Aorta (tissue), 5 donors: ENCODE measurements at regions not wholly inside any gene's neighbourhood (a gene's known extent, or its start where the extent isn't known, plus 50 kb on each side); places are given as distances from the start of the nearest gene placed in this dataset.

ENCODE experiments used
- ATAC-seq: fragments of 200-7000 bp; cut with Tn5 transposase; one replicate; pipeline ENCODE4 v1.9.1; 2022; ENCODE audit warnings: moderate library complexity; ENCODE audit not compliant: low FRiP score
- DNase-seq, 2 donors: peaks; one replicate each; pipeline ENCODE4 v3.0.0-alpha.2; 2020
- H3K27ac ChIP-seq, 2 donors: one replicate each; pipeline ENCODE4 v1.5.1; 2013; ENCODE audit warnings: low read length in 2 of 2, mild to moderate bottlenecking in 2 of 2, moderate library complexity in 2 of 2, control low read depth in 1 of 2, inconsistent platforms in 1 of 2, low read depth in 1 of 2
- H3K27me3 ChIP-seq, 2 donors: one replicate each; pipeline ENCODE4 v1.6.1; 2013; ENCODE audit warnings: control low read depth in 1 of 2, low read length in 1 of 2, mild to moderate bottlenecking in 1 of 2, moderate library complexity in 1 of 2; ENCODE audit not compliant: insufficient read depth in 2 of 2, control insufficient read depth in 1 of 2
- H3K36me3 ChIP-seq, 2 donors: one replicate each; pipeline ENCODE4 v1.6.1; 2013; ENCODE audit warnings: control low read depth in 1 of 2, low read length in 1 of 2, mild to moderate bottlenecking in 1 of 2; ENCODE audit not compliant: insufficient read depth in 2 of 2, control insufficient read depth in 1 of 2
- H3K4me1 ChIP-seq, 2 donors: one replicate each; pipeline ENCODE4 v1.6.1; 2013; ENCODE audit warnings: low read length in 2 of 2, control low read depth in 1 of 2, mild to moderate bottlenecking in 1 of 2, moderate library complexity in 1 of 2; ENCODE audit not compliant: insufficient read depth in 2 of 2, control insufficient read depth in 1 of 2
- H3K4me3 ChIP-seq, 2 donors: one replicate each; pipeline ENCODE4 v1.5.1; 2013; ENCODE audit warnings: low read length in 2 of 2, control low read depth in 1 of 2, mild to moderate bottlenecking in 1 of 2
- H3K9me3 ChIP-seq: one replicate; pipeline ENCODE4 v1.6.1; 2013; ENCODE audit warnings: mild to moderate bottlenecking, low read length; ENCODE audit not compliant: control insufficient read depth
- WGBS, 2 donors: extraction: QIAGEN DNeasy Blood & Tissue Kit; methylation state at CpG; one replicate each; pipeline ENCODE4 v1.1.7; 2013; 5-methylcytosine and 5-hydroxymethylcytosine counted together
- intact Hi-C, 2 donors: fragments of 100-400 bp; cut with DNase I; formaldehyde crosslinking; loops; one replicate each; pipeline versions ENCODE4 v1.14.2 to v1.15.0; 2022
- donor health status: healthy with polysubstance abuse.
- donor health status: Bipolar disorder and iron deficiency.
- donor health status: DM: no; HTN: no; CAD: no.
- donor health status: DM: no; HTN: no; CAD: no.
- donor health status: DM: yes; HTN: yes; CAD: no.

DNA sequence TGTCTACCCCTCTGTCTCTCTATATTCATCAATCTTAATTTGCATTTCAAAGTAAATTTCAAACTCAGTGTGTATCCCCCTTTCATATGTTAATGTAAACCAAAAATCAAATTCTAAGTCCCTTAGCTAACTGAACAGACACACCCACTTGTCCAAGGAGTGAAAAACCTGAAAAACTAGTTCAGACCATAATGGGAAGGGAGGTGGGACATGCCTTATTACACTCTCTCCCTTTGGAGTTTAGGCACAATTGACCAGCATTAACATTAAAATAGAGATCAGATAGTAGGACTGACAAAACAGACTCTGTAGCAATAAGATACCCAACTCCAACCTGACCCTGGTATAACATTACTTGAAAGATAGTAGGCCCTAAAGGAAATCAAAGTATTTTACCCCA lies 247.7 kb upstream of the GADL1 start:
- H3K27ac ChIP-seq, result no peak overlapping the region
- H3K36me3 ChIP-seq, result no peaks in the 10 kb centered on the region
- no peaks in the 10 kb centered on the region for H3K27me3 ChIP-seq
- DNase-seq (no peak), ATAC-seq (no peak)
- no peak overlapping the region for H3K4me3 ChIP-seq
- intact Hi-C loops, result no loop called here
- H3K9me3 ChIP-seq, result no peaks in the 10 kb centered on the region
- no peaks in the 10 kb centered on the region for H3K4me1 ChIP-seq

DNA sequence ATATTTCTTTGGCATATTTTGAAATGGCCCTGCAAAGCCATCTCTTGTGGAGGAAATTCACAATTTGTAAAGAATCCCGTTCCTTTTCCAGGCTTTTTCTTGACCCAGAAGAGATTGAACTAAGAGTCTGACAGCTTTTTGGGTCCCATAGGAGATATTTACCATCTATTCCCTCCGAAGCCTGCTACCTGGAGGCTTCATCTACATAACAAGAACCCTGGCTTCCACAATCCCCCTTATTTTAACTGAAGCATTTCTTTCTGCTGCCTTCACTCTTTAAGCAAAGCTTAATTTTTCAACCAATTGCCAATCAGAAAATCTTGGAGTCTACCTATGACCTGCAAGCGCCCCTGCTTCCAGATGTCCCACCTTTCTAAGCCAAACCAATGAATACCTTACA lies 248.1 kb upstream of the GADL1 start:
- no peak for DNase-seq
- 93 to 95% methylated on average over 3 of the region's 3 CpGs for whole genome bisulfite sequencing, 2 donors
- no peaks in the 10 kb centered on the region for H3K4me1 ChIP-seq
- H3K27me3 ChIP-seq, result no peaks in the 10 kb centered on the region
- H3K9me3 ChIP-seq, result no peaks in the 10 kb centered on the region
- H3K27ac ChIP-seq, result no peak overlapping the region
- no peaks in the 10 kb centered on the region for H3K36me3 ChIP-seq
- intact Hi-C loops, result no loop called here
- ATAC-seq, result no peak
- H3K4me3 ChIP-seq, result no peak overlapping the region

DNA sequence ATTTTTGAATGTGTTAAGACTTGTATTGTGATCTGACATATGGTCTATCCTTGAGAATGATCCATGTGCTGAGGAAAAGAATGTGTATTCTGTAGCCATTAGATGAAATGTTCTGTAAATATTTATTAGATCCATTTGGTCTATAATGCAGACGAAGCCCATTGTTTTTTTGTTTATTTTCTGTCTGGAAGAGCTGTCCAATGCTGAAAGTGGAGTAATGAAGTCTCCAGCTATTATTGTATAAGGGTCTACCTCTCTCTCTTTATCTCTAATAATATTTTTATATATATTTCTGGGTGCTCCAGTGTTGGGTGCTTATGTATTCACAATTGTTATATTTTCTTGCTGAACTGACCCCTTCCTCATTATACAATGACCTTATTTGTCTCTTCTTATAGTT lies 250.6 kb upstream of the GADL1 start:
- Histone ChIP-seq H3K4me3 (no peak overlapping the region), H3K27ac (no peak overlapping the region), H3K9me3 (no peaks in the 10 kb centered on the region), H3K27me3 (no peaks in the 10 kb centered on the region), H3K36me3 (no peaks in the 10 kb centered on the region), H3K4me1 (no peaks in the 10 kb centered on the region)
- ATAC-seq (no peak), DNase-seq (no peak)
- 40 to 51% methylated on average over 1 of the region's 1 CpG for WGBS, 2 donors
- intact Hi-C loops, result no loop called here

DNA sequence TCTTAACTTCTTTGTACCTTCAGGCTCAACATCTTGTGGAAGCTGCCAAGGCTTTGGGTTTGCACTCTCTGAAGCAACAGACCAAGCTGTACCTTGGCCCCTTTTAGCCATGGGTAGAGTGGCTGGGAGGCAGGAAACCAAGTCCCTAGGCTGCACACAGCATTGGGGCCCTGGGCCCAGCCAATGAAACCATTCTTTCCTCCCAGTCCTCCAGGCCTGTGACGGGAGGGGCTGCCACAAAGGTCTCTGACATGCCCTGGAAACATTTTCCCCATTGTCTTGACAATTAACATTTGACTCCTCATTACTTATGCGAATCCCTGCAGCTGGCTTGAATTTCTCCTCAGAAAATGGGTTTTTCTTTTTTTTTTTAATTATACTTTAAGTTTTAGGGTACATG lies 253.1 kb upstream of the GADL1 start:
- Histone ChIP-seq H3K27me3 (no peaks in the 10 kb centered on the region), H3K27ac (no peak overlapping the region), H3K36me3 (no peaks in the 10 kb centered on the region), H3K4me1 (no peaks in the 10 kb centered on the region), H3K9me3 (no peaks in the 10 kb centered on the region), H3K4me3 (no peak overlapping the region)
- ATAC-seq (no peak), DNase-seq (no peak)
- 94 to 98% methylated on average over 2 of the region's 2 CpGs for WGBS, 2 donors
- intact Hi-C loops, result no loop called here

GRCh38 chr3:31157047-31157694 lies 262.7 kb upstream of the GADL1 start:
- 71 to 81% methylated on average over 8 of the region's 8 CpGs for WGBS, 2 donors

DNA sequence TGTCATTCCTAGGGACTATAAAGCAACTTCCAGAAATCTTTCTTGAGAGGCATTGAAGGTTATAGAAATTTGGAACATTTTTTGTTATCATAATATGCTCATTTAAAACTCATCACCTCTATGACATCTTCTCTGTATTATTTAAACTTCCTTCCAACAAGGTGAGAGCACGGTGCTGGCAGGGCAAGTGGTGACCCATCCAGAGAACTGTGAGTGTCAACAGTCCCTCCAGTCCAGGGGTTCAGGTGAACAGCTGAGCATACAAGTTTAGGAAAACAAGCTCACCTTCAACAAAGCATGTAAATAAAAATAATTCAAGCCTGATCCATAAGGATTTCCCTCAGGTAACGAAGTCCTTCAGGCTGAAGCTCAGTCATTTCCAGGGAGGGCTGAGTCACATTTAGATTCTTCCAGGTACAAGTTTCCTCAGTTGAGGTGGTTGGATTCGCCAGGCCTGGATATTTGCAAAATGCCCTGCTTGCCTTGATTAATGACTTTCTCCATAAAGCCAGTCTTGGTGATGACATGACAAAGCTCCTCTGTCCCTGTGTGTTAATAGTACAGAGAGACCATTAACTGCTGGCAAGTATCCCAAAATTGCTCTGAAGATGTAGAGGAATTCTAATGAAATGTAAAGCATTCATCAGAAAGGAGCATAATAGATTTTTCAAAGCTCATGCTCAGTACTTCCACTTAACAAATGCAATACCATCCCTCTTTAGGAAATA lies 263.6 kb upstream of the GADL1 start:
- Histone ChIP-seq H3K27me3 (no peaks in the 10 kb centered on the region), H3K27ac (no peak overlapping the region), H3K36me3 (no peaks in the 10 kb centered on the region), H3K4me3 (no peak overlapping the region), H3K4me1 (no peaks in the 10 kb centered on the region), H3K9me3 (no peaks in the 10 kb centered on the region)
- intact Hi-C loops, result no loop called here
- ATAC-seq (no peak), DNase-seq (no peak)
- 97 to 98% methylated on average over 3 of the region's 3 CpGs for WGBS, 2 donors

More at GRCh38 chr3:31157047-31157694, 262.7 kb upstream of the GADL1 start:
- H3K4me3 ChIP-seq, result peak overlapping the region in 1 of 2 donors; percentile 26
- DNase-seq (no peak), ATAC-seq (no peak)
- no peaks in the 10 kb centered on the region for H3K9me3 ChIP-seq
- intact Hi-C loops, result no loop called here
- H3K4me1 ChIP-seq, result no peaks in the 10 kb centered on the region
- H3K27ac ChIP-seq, result no peak overlapping the region
- no peaks in the 10 kb centered on the region for H3K36me3 ChIP-seq
- H3K27me3 ChIP-seq, result no peaks in the 10 kb centered on the region

- Histone ChIP-seq H3K36me3 (no peaks in the 10 kb centered on the region), H3K4me3 (no peak overlapping the region), H3K27ac (no peak overlapping the region), H3K9me3 (no peaks in the 10 kb centered on the region), H3K27me3 (no peaks in the 10 kb centered on the region), H3K4me1 (no peaks in the 10 kb centered on the region)
- WGBS, 2 donors, result 53 to 59% methylated on average over 4 of the region's 4 CpGs
- DNase-seq (no peak), ATAC-seq (no peak)
- intact Hi-C loops, result no loop called here
These were observed 265.0 kb upstream of the GADL1 start for GRCh38 chr3:31159331-31160039.

DNA sequence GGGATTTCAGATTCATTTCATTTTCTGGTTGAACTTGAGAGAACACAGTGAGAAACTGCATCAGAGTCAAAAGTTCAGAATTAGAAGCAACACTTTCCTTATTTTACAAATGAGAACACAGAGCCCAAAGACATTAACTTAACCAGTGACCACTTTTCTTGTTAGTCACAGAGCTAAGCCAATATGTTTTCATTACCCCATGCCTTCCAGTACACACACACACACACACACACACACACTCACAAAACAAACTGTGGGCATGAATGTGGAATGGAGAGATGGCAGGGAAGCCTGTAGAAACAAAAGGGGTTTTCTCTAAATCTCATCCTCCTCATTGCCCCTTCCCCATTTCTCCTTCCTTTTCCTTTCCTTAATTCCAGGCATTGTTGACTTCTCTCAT lies 267.4 kb upstream of the GADL1 start:
- Histone ChIP-seq H3K4me1 (peaks cover 0 to 1% of the 10 kb centered on the region in 2 donors), H3K27ac (no peak overlapping the region), H3K4me3 (no peak overlapping the region), H3K9me3 (no peaks in the 10 kb centered on the region), H3K27me3 (no peaks in the 10 kb centered on the region), H3K36me3 (no peaks in the 10 kb centered on the region)
- no peak for DNase-seq
- no peak for ATAC-seq
- intact Hi-C loops, result no loop called here

DNA sequence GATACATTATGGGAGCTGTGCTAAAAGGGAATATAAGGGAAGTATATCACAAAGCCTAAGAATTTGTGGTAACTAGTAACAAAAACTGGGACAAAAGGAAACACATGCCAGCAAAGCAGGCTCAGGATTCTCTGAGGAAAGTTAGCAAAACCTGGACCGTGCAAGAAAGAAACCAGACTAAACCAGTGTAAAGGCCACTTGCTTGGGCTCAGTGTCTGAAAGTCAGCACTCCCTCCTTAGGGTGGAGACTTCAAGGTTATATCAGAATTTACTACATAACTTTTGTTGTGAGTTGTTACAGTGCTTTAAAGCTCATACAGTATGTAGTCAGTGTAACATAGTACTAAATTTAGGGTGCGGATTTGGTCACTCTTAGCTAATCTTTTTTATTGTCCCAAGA lies 269.9 kb upstream of the GADL1 start:
- DNase-seq (no peak), ATAC-seq (no peak)
- no peaks in the 10 kb centered on the region for H3K27me3 ChIP-seq
- 44 to 49% methylated on average over 2 of the region's 2 CpGs for WGBS, 2 donors
- H3K27ac ChIP-seq, result peak overlapping the region in 1 of 2 donors; percentile 28
- intact Hi-C loops, result no loop called here
- H3K4me1 ChIP-seq, result peaks cover 1 to 6% of the 10 kb centered on the region in 2 donors
- H3K4me3 ChIP-seq, result no peak overlapping the region
- H3K36me3 ChIP-seq, result no peaks in the 10 kb centered on the region
- no peaks in the 10 kb centered on the region for H3K9me3 ChIP-seq
